ENCODE measurements at regions not wholly inside any gene's neighbourhood (a gene's known extent, or its start where the extent isn't known, plus 50 kb on each side); places are given as distances from the start of the nearest gene placed in this dataset.

GRCh38 chr7:69360913-69361312 lies 237.4 kb upstream of the AUTS2 start:
- no peak overlapping the region for H3K4me3 ChIP-seq (ENCODE audit: extremely low read depth in 1 of 4, insufficient read depth in 2 of 4, low read depth in 3 of 4, low read length in 4 of 4)
- no peak overlapping the region for H3K27ac ChIP-seq (ENCODE audit: low read depth, low read length)
- H3K56ac ChIP-seq (replicated peaks; ENCODE audit: insufficient read length, low read depth, low read length): no peak overlapping the region
- POLR2A ChIA-PET (ENCODE audit: partially characterized antibody): no interaction called here
- 84% methylated on average over 5 of the region's 5 CpGs; no CpG with 5 or more reads in 1 of the 2 experiments for WGBS, 2 experiments (ENCODE audit: extremely low coverage in 1 of 2, insufficient coverage in 1 of 2, insufficient read length in 1 of 2, insufficient replicate concordance in 2 of 2, low coverage in 1 of 2, low lambda C conversion rate in 2 of 2, missing lambda C conversion rate in 1 of 2)
- H2BK15ac ChIP-seq (ENCODE audit: low read length): no peak overlapping the region
- no peaks in the 10 kb centered on the region for H3K79me2 ChIP-seq (ENCODE audit: control insufficient read depth in 1 of 2, insufficient read depth in 2 of 2, low read length in 2 of 2)
- no peak overlapping the region for H3K9ac ChIP-seq (replicated peaks in 1 of 4; ENCODE audit: extremely low read depth in 1 of 4, low read depth in 3 of 4, low read length in 3 of 4)
- H3K23me2 ChIP-seq (ENCODE audit: low read depth, low read length): no peaks in the 10 kb centered on the region
- no peak overlapping the region; the same call in 1 of the 2 replicates for H2AK5ac ChIP-seq (ENCODE audit: low read depth, low read length)
- no peaks in the 10 kb centered on the region for H3K9me3 ChIP-seq (ENCODE audit: insufficient read depth in 2 of 2, low read depth in 1 of 2, low read length in 1 of 2)
- no peak overlapping the region for H3K23ac ChIP-seq (ENCODE audit: insufficient read length)
- H2AFZ ChIP-seq (ENCODE audit: low read length): no peak overlapping the region
- no peaks in the 10 kb centered on the region for H3K36me3 ChIP-seq (ENCODE audit: control insufficient read depth in 2 of 4, insufficient read depth in 4 of 4, low read length in 3 of 4)
- no peak overlapping the region for H3K4ac ChIP-seq (replicated peaks; ENCODE audit: insufficient read length, low read depth, low read length)
- H3K27me3 ChIP-seq (replicated peaks in 1 of 4; ENCODE audit: control insufficient read depth in 3 of 4, extremely low read depth in 1 of 4, insufficient read depth in 3 of 4, low read length in 3 of 4): no peaks in the 10 kb centered on the region; a peak in 1 of 7 replicates
- DNase-seq (ENCODE audit: low read depth in 1 of 2, low spot score in 2 of 2) (no peak), FAIRE-seq (no peak)
- no peaks in the 10 kb centered on the region for H3K4me1 ChIP-seq (replicated peaks in 1 of 4; ENCODE audit: control insufficient read depth in 3 of 4, insufficient read depth in 4 of 4, low read length in 3 of 4)
- no peaks in the 10 kb centered on the region for H3K79me1 ChIP-seq (ENCODE audit: low read depth, low read length)
- H2BK20ac ChIP-seq (ENCODE audit: low read length): no peak overlapping the region
- no peak overlapping the region for H2BK5ac ChIP-seq (ENCODE audit: low read depth, low read length)
- CTCF ChIA-PET (ENCODE audit: partially characterized antibody): interaction anchor here (0.6 kb wide), 1 partner anchor 164 kb away, joined by 4 read pairs; no protein-coding TSS in a partner anchor
- H3K14ac ChIP-seq (ENCODE audit: insufficient read length): no peak overlapping the region
- TF ChIP-seq CHD1 (IDR thresholded peaks at IDR 0.05; ENCODE audit: low read depth, low read length) (no peak), SIX5 (IDR thresholded peaks at IDR 0.05; ENCODE audit: low read depth, low read length) (no peak), JUND (IDR thresholded peaks at IDR 0.05; ENCODE audit: low read length) (no peak), SP2 (IDR thresholded peaks at IDR 0.05; ENCODE audit: low read length) (no peak), GTF2F1 (IDR thresholded peaks at IDR 0.05; ENCODE audit: borderline replicate concordance, low read depth, low read length) (no peak), YY1 (IDR thresholded peaks at IDR 0.05; ENCODE audit: low read depth, low read length) (no peak), EZH2 (IDR thresholded peaks at IDR 0.05; ENCODE audit: low read depth, low read length, severe bottlenecking) (no peak), HDAC6 (IDR thresholded peaks at IDR 0.05; ENCODE audit: low read depth, low read length) (no peak), KDM1A (IDR thresholded peaks at IDR 0.05; ENCODE audit: borderline replicate concordance, low read length) (no peak)
- H4K91ac ChIP-seq (replicated peaks; ENCODE audit: insufficient read length, low read length): no peak overlapping the region
- H2BK12ac ChIP-seq (ENCODE audit: low read depth, low read length): no peak overlapping the region
- no peak overlapping the region for H4K8ac ChIP-seq (ENCODE audit: extremely low read depth, insufficient read depth, low read length)
- no peaks in the 10 kb centered on the region for H4K20me1 ChIP-seq (replicated peaks in 1 of 2; ENCODE audit: control insufficient read depth in 1 of 2, insufficient read depth in 2 of 2, low read length in 2 of 2)
- H2BK120ac ChIP-seq (replicated peaks; ENCODE audit: low read depth, low read length): no peak overlapping the region
- no peak overlapping the region for H3K4me2 ChIP-seq (ENCODE audit: insufficient read depth in 1 of 2, low read depth in 2 of 2, low read length in 2 of 2)
- no peak overlapping the region for H3K18ac ChIP-seq (ENCODE audit: extremely low read depth, low read length)
- H4K5ac ChIP-seq (ENCODE audit: insufficient read length, low read depth, low read length): no peak overlapping the region

All from H1 (cell line).